Transverse colon (tissue), 4 donors: ENCODE measurements at regions not wholly inside any gene's neighbourhood (a gene's known extent, or its start where the extent isn't known, plus 50 kb on each side); places are given as distances from the start of the nearest gene placed in this dataset.

Experiments
- DNase-seq: peaks from one replicate; pipeline ENCODE4 v3.0.0-alpha.2; 2019
- H3K27ac ChIP-seq, 4 donors: fragments of 200-600 bp; sonication (generic); 2 replicates each; pipeline ENCODE4 v1.5.1; 2016 to 2018; ENCODE audit warnings: inconsistent platforms in 4 of 4
- H3K27me3 ChIP-seq: fragments of 200-600 bp; sonication (generic); 2 replicates; pipeline ENCODE4 v1.5.1; 2017; ENCODE audit warnings: inconsistent platforms
- H3K36me3 ChIP-seq, 4 donors: fragments of 200-600 bp; sonication (generic); 2 replicates each; pipeline ENCODE4 v1.5.1; 2017 to 2019; ENCODE audit warnings: inconsistent platforms in 4 of 4
- H3K4me1 ChIP-seq, 4 donors: fragments of 200-600 bp; sonication (generic); 2 replicates each; pipeline ENCODE4 v1.5.1; 2017 to 2020; ENCODE audit warnings: inconsistent platforms in 4 of 4
- H3K4me3 ChIP-seq, 4 donors: fragments of 200-600 bp; sonication (generic); 1 replicate in 1 of 4; 2 replicates in 3 of 4; pipeline versions ENCODE4 v1.5.1 to v1.6.1; 2017 to 2019; ENCODE audit warnings: inconsistent platforms in 4 of 4
- H3K9me3 ChIP-seq, 2 donors: fragments of 200-600 bp; sonication (generic); 2 replicates each; pipeline ENCODE4 v1.5.1; 2017 to 2019; ENCODE audit warnings: inconsistent platforms in 2 of 2
- EP300 ChIP-seq: sonication (generic); formaldehyde crosslinking; IDR thresholded peaks from one replicate; pipeline ENCODE4 v1.6.1; 2017; ENCODE audit warnings: antibody characterized with exemption, low read depth
- POLR2A ChIP-seq: fragments of 450-650 bp; IDR thresholded peaks from one replicate; pipeline ENCODE4 v1.6.1; 2016; ENCODE audit warnings: antibody characterized with exemption, mild to moderate bottlenecking, moderate library complexity
- POLR2AphosphoS5 ChIP-seq, 3 donors: sonication (generic); formaldehyde crosslinking; IDR thresholded peaks; one replicate each; pipeline ENCODE4 v1.6.1; 2016; ENCODE audit warnings: antibody characterized with exemption in 3 of 3
- WGBS, 2 donors: methylation state at CpG; one replicate each; pipeline ENCODE4 v1.1.5; 2018; ENCODE audit warnings: low coverage in 1 of 2; 5-methylcytosine and 5-hydroxymethylcytosine counted together
- in situ Hi-C, 4 donors: fragments of 200-750 bp; cut with MboI; loops; one replicate each; pipeline versions ENCODE4 v1.15.0 to v1.15.1; 2017; ENCODE audit warnings: low sequenced_read_pairs in 3 of 4, low pct_ligation_motif_present in 1 of 4, low pct_unique_long_range_greater_than_20kb in 1 of 4
- intact Hi-C: fragments of 100-400 bp; cut with DNase I; formaldehyde crosslinking; loops from one replicate; pipeline ENCODE4 v1.15.1; 2023; ENCODE audit warnings: low total_unique reads
- TF ChIP-seq, protein P1 (sequence below), 5 experiments: fragments of 200-600 bp in 3 of 5; fragments of 450-650 bp in 2 of 5; sonication (generic) in 3 of 5; IDR thresholded peaks; 1 replicate in 2 of 5; 2 replicates in 3 of 5; pipeline ENCODE4 v1.5.1; 2016 to 2017; ENCODE audit warnings: antibody characterized with exemption in 5 of 5, inconsistent platforms in 3 of 5, mild to moderate bottlenecking in 2 of 5, moderate library complexity in 1 of 5

GRCh38 chr5:56616454-56617160, 198.7 kb upstream of the MAP3K1 start:
- H3K4me1 ChIP-seq: peaks cover 4 to 15% (median 9%) of the 10 kb centered on the region in 4 donors
- no peak overlapping the region for H3K4me3 ChIP-seq
- intact Hi-C loops: no loop called here
- TF ChIP-seq EP300 (no peak), POLR2AphosphoS5 (IDR thresholded peaks at IDR 0.05) (no peak), POLR2A (no peak)
- TF ChIP-seq, protein P1, sequence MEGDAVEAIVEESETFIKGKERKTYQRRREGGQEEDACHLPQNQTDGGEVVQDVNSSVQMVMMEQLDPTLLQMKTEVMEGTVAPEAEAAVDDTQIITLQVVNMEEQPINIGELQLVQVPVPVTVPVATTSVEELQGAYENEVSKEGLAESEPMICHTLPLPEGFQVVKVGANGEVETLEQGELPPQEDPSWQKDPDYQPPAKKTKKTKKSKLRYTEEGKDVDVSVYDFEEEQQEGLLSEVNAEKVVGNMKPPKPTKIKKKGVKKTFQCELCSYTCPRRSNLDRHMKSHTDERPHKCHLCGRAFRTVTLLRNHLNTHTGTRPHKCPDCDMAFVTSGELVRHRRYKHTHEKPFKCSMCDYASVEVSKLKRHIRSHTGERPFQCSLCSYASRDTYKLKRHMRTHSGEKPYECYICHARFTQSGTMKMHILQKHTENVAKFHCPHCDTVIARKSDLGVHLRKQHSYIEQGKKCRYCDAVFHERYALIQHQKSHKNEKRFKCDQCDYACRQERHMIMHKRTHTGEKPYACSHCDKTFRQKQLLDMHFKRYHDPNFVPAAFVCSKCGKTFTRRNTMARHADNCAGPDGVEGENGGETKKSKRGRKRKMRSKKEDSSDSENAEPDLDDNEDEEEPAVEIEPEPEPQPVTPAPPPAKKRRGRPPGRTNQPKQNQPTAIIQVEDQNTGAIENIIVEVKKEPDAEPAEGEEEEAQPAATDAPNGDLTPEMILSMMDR (IDR thresholded peaks at IDR 0.05): no peak
- H3K27me3 ChIP-seq: no peaks in the 10 kb centered on the region
- H3K27ac ChIP-seq: no peak overlapping the region
- in situ Hi-C loops: no loop called here
- H3K9me3 ChIP-seq: peaks cover 5 to 7% of the 10 kb centered on the region in 2 donors
- no peak for DNase-seq
- WGBS, 2 donors: 89 to 96% methylated on average over 4 to 6 of the region's 6 CpGs
- no peaks in the 10 kb centered on the region for H3K36me3 ChIP-seq

DNA sequence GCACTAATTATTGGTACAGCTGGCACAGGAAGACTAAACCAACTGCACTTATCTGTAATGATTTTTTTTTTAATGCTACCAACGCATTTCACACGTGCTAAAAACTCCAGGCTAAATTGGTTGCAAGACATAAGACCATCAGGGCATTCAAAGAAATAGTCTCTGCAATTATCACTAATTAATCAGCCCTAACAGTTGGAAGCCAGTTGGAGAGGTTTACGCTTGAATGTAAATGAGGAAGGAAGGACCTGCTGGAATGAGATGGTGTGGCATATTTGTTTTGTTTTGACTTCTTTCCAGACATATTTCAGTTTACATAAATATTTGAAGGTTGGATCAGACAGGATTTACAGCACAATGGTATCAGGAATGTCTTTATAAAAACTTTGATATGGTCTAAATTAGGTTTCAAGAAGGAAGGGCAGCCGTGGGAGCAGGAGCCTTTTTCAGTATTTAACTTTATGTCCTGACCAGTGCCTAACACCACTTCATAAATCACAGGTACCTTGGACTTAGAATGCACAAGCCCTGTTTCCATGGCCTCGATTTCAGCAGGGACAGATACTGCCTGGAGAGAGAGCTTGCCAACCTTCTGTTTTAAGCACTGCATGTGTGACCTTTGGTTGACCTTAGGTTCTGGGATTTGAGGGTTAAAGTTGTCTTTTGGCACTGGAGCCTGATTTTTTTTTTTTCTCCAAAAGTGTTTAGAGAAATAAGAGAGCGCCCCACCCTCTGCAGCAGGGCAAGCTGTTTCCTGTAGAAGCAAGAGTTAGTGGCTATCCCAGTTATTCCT, 199.8 kb upstream of the MAP3K1 start:
- Histone ChIP-seq H3K9me3 (peaks cover 5 to 8% of the 10 kb centered on the region in 2 donors), H3K4me3 (no peak overlapping the region), H3K27ac (no peak overlapping the region), H3K4me1 (peaks cover 4 to 15% (median 9%) of the 10 kb centered on the region in 4 donors), H3K27me3 (no peaks in the 10 kb centered on the region), H3K36me3 (no peaks in the 10 kb centered on the region)
- 34 to 47% methylated on average over 4 to 6 of the region's 6 CpGs for WGBS, 2 donors
- in situ Hi-C loops (no loop called here), intact Hi-C loops (no loop called here)
- TF ChIP-seq POLR2AphosphoS5 (IDR thresholded peaks at IDR 0.05): no peak
- TF ChIP-seq, protein P1 (IDR thresholded peaks at IDR 0.05): no peak
- no peak for TF ChIP-seq POLR2A
- TF ChIP-seq EP300: no peak
- no peak for DNase-seq

- intact Hi-C loops: no loop called here
- WGBS, 2 donors: 57% methylated on average over 1 of the region's 1 CpG; no CpG with 5 or more reads in 1 of the 2 donors
- H3K36me3 ChIP-seq: no peaks in the 10 kb centered on the region
- TF ChIP-seq EP300 (no peak), POLR2AphosphoS5 (IDR thresholded peaks at IDR 0.05) (no peak), POLR2A (no peak)
- TF ChIP-seq, protein P1 (IDR thresholded peaks at IDR 0.05): no peak
- no peak for DNase-seq
- no peak overlapping the region for H3K4me3 ChIP-seq
- no peak overlapping the region for H3K27ac ChIP-seq
- peaks cover 0 to 4% of the 10 kb centered on the region in 2 donors for H3K9me3 ChIP-seq
- in situ Hi-C loops: no loop called here
- H3K4me1 ChIP-seq: peaks cover 4 to 15% (median 9%) of the 10 kb centered on the region in 4 donors
- no peaks in the 10 kb centered on the region for H3K27me3 ChIP-seq
Measured at GRCh38 chr5:56612759-56613158, 202.6 kb upstream of the MAP3K1 start.

DNA sequence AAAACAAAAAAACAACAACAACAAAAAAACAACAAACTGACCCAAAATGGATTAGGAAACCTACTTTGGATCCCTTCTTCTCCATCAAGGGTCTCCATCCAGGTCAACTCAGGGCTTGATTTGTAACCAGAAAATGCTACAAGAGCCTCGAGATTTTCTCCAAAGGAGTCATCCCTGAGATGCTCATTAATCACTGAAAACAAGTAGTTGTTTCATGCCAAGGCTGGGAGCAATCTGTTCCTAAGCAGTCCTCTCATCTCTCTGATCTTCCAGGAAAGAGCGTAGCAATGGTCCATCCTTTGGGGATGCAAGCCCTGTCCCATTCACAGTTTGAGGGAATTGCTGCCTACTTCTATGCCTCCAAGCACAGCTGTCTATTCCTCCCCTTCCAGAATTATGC, 203.0 kb upstream of the MAP3K1 start:
- Histone ChIP-seq H3K27ac (no peak overlapping the region), H3K4me1 (peaks cover 4 to 15% (median 9%) of the 10 kb centered on the region in 4 donors), H3K9me3 (peaks cover 0 to 4% of the 10 kb centered on the region in 2 donors), H3K36me3 (no peaks in the 10 kb centered on the region), H3K4me3 (no peak overlapping the region), H3K27me3 (no peaks in the 10 kb centered on the region)
- 75% methylated on average over 2 of the region's 2 CpGs; no CpG with 5 or more reads in 1 of the 2 donors for WGBS, 2 donors
- intact Hi-C loops (no loop called here), in situ Hi-C loops (no loop called here)
- no peak for DNase-seq
- no peak for TF ChIP-seq POLR2A
- TF ChIP-seq POLR2AphosphoS5 (IDR thresholded peaks at IDR 0.05): no peak
- no peak for TF ChIP-seq EP300
- TF ChIP-seq, protein P1 (IDR thresholded peaks at IDR 0.05): no peak
